Retina (tissue), 1 donor: ENCODE measurements at regions not wholly inside any gene's neighbourhood (a gene's known extent, or its start where the extent isn't known, plus 50 kb on each side); places are given as distances from the start of the nearest gene placed in this dataset.

Source experiments
- DNase-seq: peaks from one replicate; pipeline ENCODE4 v3.0.0-alpha.2; 2016

DNA sequence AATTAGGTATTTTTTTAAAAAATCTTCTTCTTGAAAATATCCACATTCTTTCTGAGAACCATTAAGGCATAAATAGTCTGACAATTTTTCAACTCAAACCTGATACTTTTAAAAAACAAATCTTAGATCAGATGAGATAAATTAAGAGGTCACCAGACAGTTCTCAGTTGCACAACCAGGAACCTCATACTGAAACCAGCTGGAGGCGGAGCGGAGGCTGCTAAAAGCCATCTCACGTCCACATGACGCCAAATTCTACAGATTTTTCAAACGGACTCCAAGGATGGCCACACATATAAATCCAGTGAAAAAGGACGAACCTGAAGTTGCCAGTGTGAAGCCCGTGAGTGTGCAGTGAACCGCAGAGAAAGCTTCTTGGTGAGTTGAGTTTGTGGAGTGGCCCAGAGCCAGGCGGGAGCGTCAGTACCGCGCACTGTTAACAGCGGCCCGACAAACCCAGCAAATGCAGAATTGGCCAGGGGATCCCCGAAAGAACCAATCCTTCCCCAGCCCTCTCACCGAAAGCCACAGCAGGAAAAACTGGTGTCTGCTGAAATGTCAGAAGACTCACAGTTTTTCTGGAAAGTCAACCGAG, 53.1 kb upstream of the BBS5 start:
- DNase-seq: no peak

DNA sequence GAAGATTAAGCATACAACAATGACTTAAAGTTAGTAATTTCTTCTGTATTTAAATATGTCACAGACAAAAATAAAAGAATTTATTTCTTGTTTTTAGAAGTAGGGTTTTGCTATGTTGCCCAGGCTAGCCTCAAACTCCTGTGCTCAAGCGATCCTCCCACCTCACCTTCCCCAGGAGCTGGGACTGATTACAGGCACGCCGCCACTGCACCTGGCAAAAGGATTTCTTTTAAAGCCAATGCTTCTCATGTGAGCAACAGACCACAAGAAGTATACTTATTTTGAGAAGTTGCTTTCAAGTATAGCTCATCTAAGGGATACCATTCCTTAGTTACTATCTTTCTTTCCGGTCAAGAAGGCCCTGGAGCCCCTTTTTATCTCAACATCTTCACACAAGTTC, 57.2 kb upstream of the BBS5 start:
- no peak for DNase-seq

DNA sequence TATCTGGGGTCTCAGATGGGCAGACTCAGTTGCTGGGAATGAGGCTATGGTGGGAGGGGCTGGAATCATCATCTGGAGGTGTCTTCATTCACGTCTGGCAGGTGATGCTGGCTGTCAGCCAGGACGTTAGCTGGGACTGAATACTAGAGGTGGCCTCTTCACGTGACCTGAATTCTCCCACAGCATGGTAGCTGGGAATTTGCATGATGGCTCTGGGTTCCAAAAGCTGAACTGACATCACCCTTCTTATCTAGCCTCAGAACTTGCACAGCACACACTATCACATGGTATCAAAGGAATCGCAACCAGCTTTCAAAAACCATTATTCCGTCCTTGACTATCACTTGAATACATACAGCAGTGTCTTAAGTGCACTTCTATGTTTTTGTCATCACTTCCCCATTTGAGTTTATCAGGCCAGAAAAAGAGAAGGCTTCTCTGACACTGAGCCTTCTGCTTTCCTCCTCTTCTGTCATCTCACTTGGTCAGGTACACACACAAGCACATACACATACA, 53.0 kb upstream of the LRP2 start:
- peak; percentile 36 for DNase-seq
